ENCODE measurements at regions not wholly inside any gene's neighbourhood (a gene's known extent, or its start where the extent isn't known, plus 50 kb on each side); places are given as distances from the start of the nearest gene placed in this dataset.

GRCh38 chr21:36589352-36589971, 109.5 kb upstream of the SIM2 start:
- peak; percentile 72 for DNase-seq (ENCODE audit: low spot score)
- Histone ChIP-seq H3K4me2 (ENCODE audit: low read length) (no peak overlapping the region), H3K9me2 (ENCODE audit: insufficient read depth, low read length) (no peaks in the 10 kb centered on the region), H3K79me2 (ENCODE audit: insufficient read depth, low read depth, low read length) (no peaks in the 10 kb centered on the region), H3K27ac (ENCODE audit: low read depth, low read length, poor library complexity, severe bottlenecking) (no peak overlapping the region), H4K20me1 (ENCODE audit: insufficient read depth, low read length) (no peaks in the 10 kb centered on the region), H3K9me3 (ENCODE audit: low read length) (no peaks in the 10 kb centered on the region), H3K36me3 (ENCODE audit: insufficient read depth, low read length) (no peaks in the 10 kb centered on the region), H3K4me3 (ENCODE audit: low read depth, low read length, poor library complexity, severe bottlenecking) (no peak overlapping the region), H2AFZ (ENCODE audit: low read length) (peak overlapping the region; percentile 67; the same call in 1 of the 2 replicates), H3K4me1 (ENCODE audit: insufficient read depth, low read length, poor library complexity, severe bottlenecking) (no peaks in the 10 kb centered on the region)
- ChIA-PET POLR2A (no interaction called here), CTCF (ENCODE audit: unreplicated experiment) (interaction anchor here (0.5 kb wide), 1 partner anchor 85 kb away, joined by 3 read pairs; no protein-coding TSS in a partner anchor)
- TF ChIP-seq CTCF (conservative IDR thresholded peaks at IDR 0.05; ENCODE audit: low read length) (peak; percentile 92), EZH2phosphoT487 (IDR thresholded peaks at IDR 0.05; ENCODE audit: borderline replicate concordance, low read depth, low read length) (no peak)
- intact Hi-C loops (cut with micrococcal nuclease; ENCODE audit: unreplicated experiment), result loop anchor here (1.0 to 5.0 kb wide), 2 partner anchors 85 to 167 kb away; no protein-coding TSS in a partner anchor
- BruUV-seq (replicated peaks), result no TSS peak

GRCh38 chr21:36591326-36591970, 107.5 kb upstream of the SIM2 start:
- Histone ChIP-seq H3K9me2 (ENCODE audit: insufficient read depth, low read length) (no peaks in the 10 kb centered on the region), H3K36me3 (ENCODE audit: insufficient read depth, low read length) (no peaks in the 10 kb centered on the region), H4K20me1 (ENCODE audit: insufficient read depth, low read length) (no peaks in the 10 kb centered on the region), H3K4me1 (ENCODE audit: insufficient read depth, low read length, poor library complexity, severe bottlenecking) (no peaks in the 10 kb centered on the region), H3K79me2 (ENCODE audit: insufficient read depth, low read depth, low read length) (no peaks in the 10 kb centered on the region), H3K27ac (ENCODE audit: low read depth, low read length, poor library complexity, severe bottlenecking) (no peak overlapping the region), H3K4me3 (ENCODE audit: low read depth, low read length, poor library complexity, severe bottlenecking) (no peak overlapping the region), H3K9me3 (ENCODE audit: low read length) (no peaks in the 10 kb centered on the region), H3K4me2 (ENCODE audit: low read length) (no peak overlapping the region), H2AFZ (ENCODE audit: low read length) (no peak overlapping the region)
- CTCF ChIA-PET (ENCODE audit: unreplicated experiment), result no interaction called here
- no peak for DNase-seq (ENCODE audit: low spot score)
- intact Hi-C loops (cut with micrococcal nuclease; ENCODE audit: unreplicated experiment), result no loop called here
- no TSS peak for BruUV-seq (replicated peaks)
- POLR2A ChIA-PET, result interaction anchor here (0.8 kb wide), 1 partner anchor 1651 kb away, joined by 3 read pairs; no protein-coding TSS in a partner anchor
- no peak for TF ChIP-seq EZH2phosphoT487 (IDR thresholded peaks at IDR 0.05; ENCODE audit: borderline replicate concordance, low read depth, low read length)
- TF ChIP-seq CTCF (conservative IDR thresholded peaks at IDR 0.05; ENCODE audit: low read length), result no peak

- TF ChIP-seq CTCF (conservative IDR thresholded peaks at IDR 0.05; ENCODE audit: low read length) (no peak), EZH2phosphoT487 (IDR thresholded peaks at IDR 0.05; ENCODE audit: borderline replicate concordance, low read depth, low read length) (no peak)
- Histone ChIP-seq H3K27ac (ENCODE audit: low read depth, low read length, poor library complexity, severe bottlenecking) (no peak overlapping the region), H4K20me1 (ENCODE audit: insufficient read depth, low read length) (no peaks in the 10 kb centered on the region), H3K4me3 (ENCODE audit: low read depth, low read length, poor library complexity, severe bottlenecking) (no peak overlapping the region), H3K9me3 (ENCODE audit: low read length) (no peaks in the 10 kb centered on the region), H2AFZ (ENCODE audit: low read length) (no peak overlapping the region), H3K9me2 (ENCODE audit: insufficient read depth, low read length) (no peaks in the 10 kb centered on the region), H3K4me1 (ENCODE audit: insufficient read depth, low read length, poor library complexity, severe bottlenecking) (no peaks in the 10 kb centered on the region), H3K36me3 (ENCODE audit: insufficient read depth, low read length) (no peaks in the 10 kb centered on the region), H3K4me2 (ENCODE audit: low read length) (no peak overlapping the region), H3K79me2 (ENCODE audit: insufficient read depth, low read depth, low read length) (no peaks in the 10 kb centered on the region)
- DNase-seq (ENCODE audit: low spot score), result no peak
- ChIA-PET POLR2A (no interaction called here), CTCF (ENCODE audit: unreplicated experiment) (no interaction called here)
- no TSS peak for BruUV-seq (replicated peaks)
- intact Hi-C loops (cut with micrococcal nuclease; ENCODE audit: unreplicated experiment), result no loop called here
Observed at GRCh38 chr21:36596174-36596573, 102.7 kb upstream of the SIM2 start.

Data from OCI-LY7 (cell line).